H1 (cell line): ENCODE measurements at regions not wholly inside any gene's neighbourhood (a gene's known extent, or its start where the extent isn't known, plus 50 kb on each side); places are given as distances from the start of the nearest gene placed in this dataset.

Source experiments
- CTCF ChIA-PET: fragments of 300-600 bp; sonication (Branson Sonifier 250); formaldehyde crosslinking; loops from one replicate; lab custom pipeline; 2021; ENCODE audit not compliant: partially characterized antibody; lab: Charles Lee
- POLR2A ChIA-PET: fragments of 300-600 bp; sonication (Branson Sonifier 250); formaldehyde crosslinking; loops from one replicate; lab custom pipeline; 2021; ENCODE audit warnings: inconsistent platforms; ENCODE audit not compliant: partially characterized antibody; lab: Charles Lee
- DNase-seq, 2 experiments: peaks; one replicate each; pipeline versions ENCODE4 v3.0.0 to v3.0.0-alpha.2; 2010 to 2022; ENCODE audit warnings: low spot score in 2 of 2, low read depth in 1 of 2, mixed read lengths in 1 of 2
- FAIRE-seq: peaks from 2 replicates; lab custom pipeline; 2011; peaks lifted over from hg19 to GRCh38; lab: Jason Lieb, UNC
- H2AFZ ChIP-seq: 2 replicates; pipeline ENCODE4 v1.8.1; 2012; ENCODE audit warnings: low read length, inconsistent platforms
- H2AK5ac ChIP-seq: 2 replicates; pipeline ENCODE4 v1.6.1; 2013; ENCODE audit warnings: low read depth, low read length
- H2BK120ac ChIP-seq: replicated peaks from 2 replicates; pipeline ENCODE3; 2013; ENCODE audit warnings: low read depth, low read length, inconsistent platforms
- H2BK12ac ChIP-seq: 2 replicates; pipeline ENCODE4 v1.6.1; 2013; ENCODE audit warnings: low read depth, low read length
- H2BK15ac ChIP-seq: 2 replicates; pipeline ENCODE4 v1.6.1; 2013; ENCODE audit warnings: low read length
- H2BK20ac ChIP-seq: 2 replicates; pipeline ENCODE4 v1.6.1; 2013; ENCODE audit warnings: low read length
- H2BK5ac ChIP-seq: 2 replicates; pipeline ENCODE4 v1.6.1; 2013; ENCODE audit warnings: low read depth, low read length
- H3K14ac ChIP-seq: 2 replicates; pipeline ENCODE4 v1.6.1; 2013; ENCODE audit warnings: inconsistent platforms; ENCODE audit not compliant: insufficient read length
- H3K18ac ChIP-seq: 2 replicates; pipeline ENCODE4 v1.6.1; 2013; ENCODE audit warnings: low read length; ENCODE audit errors: extremely low read depth
- H3K23ac ChIP-seq: 2 replicates; pipeline ENCODE4 v1.6.1; 2013; ENCODE audit warnings: inconsistent platforms; ENCODE audit not compliant: insufficient read length
- H3K23me2 ChIP-seq: 2 replicates; pipeline ENCODE4 v1.6.1; 2013; ENCODE audit warnings: low read depth, low read length
- H3K27ac ChIP-seq: 2 replicates; pipeline ENCODE4 v1.6.1; 2011; ENCODE audit warnings: low read depth, low read length, inconsistent platforms
- H3K27me3 ChIP-seq, 4 experiments: replicated peaks in 1 of 4; 1 replicate in 1 of 4; 2 replicates in 3 of 4; pipeline versions ENCODE4 v1.6.1 to v1.8.1; 2011 to 2013; ENCODE audit warnings: low read length in 3 of 4, mild to moderate bottlenecking in 3 of 4, inconsistent platforms in 2 of 4, mixed read lengths in 2 of 4, moderate library complexity in 1 of 4; ENCODE audit not compliant: control insufficient read depth in 3 of 4, insufficient read depth in 3 of 4; ENCODE audit errors: extremely low read depth in 1 of 4
- H3K36me3 ChIP-seq, 4 experiments: 2 replicates each; pipeline versions ENCODE4 v1.6.1 to v1.8.1; 2011 to 2013; ENCODE audit warnings: mild to moderate bottlenecking in 4 of 4, low read length in 3 of 4, moderate library complexity in 2 of 4, control low read depth in 1 of 4, inconsistent platforms in 1 of 4; ENCODE audit not compliant: insufficient read depth in 4 of 4, control insufficient read depth in 2 of 4
- H3K4ac ChIP-seq: replicated peaks from 2 replicates; pipeline ENCODE3; 2013; ENCODE audit warnings: low read length, low read depth, mixed read lengths, inconsistent platforms; ENCODE audit not compliant: insufficient read length
- H3K4me1 ChIP-seq, 4 experiments: replicated peaks in 1 of 4; 1 replicate in 1 of 4; 2 replicates in 3 of 4; pipeline versions ENCODE4 v1.6.1 to v1.8.1; 2011 to 2013; ENCODE audit warnings: low read length in 3 of 4, inconsistent platforms in 2 of 4, mixed read lengths in 1 of 4; ENCODE audit not compliant: insufficient read depth in 4 of 4, control insufficient read depth in 3 of 4
- H3K4me2 ChIP-seq, 2 experiments: 2 replicates each; pipeline versions ENCODE4 v1.6.1 to v1.8.1; 2011 to 2013; ENCODE audit warnings: low read depth in 2 of 2, low read length in 2 of 2, control low read depth in 1 of 2, inconsistent platforms in 1 of 2, mild to moderate bottlenecking in 1 of 2; ENCODE audit not compliant: insufficient read depth in 1 of 2
- H3K4me3 ChIP-seq, 4 experiments: fragments of 200-600, 300-600 bp in 1 of 4; sonication (generic), shearing (Covaris generic), sonication (Bioruptor Twin) in 1 of 4; 2 replicates each; pipeline versions ENCODE4 v1.5.1 to v1.8.1; 2011 to 2016; ENCODE audit warnings: low read length in 4 of 4, low read depth in 3 of 4, control low read depth in 2 of 4, inconsistent platforms in 2 of 4, mild to moderate bottlenecking in 2 of 4, mixed read lengths in 1 of 4, moderate library complexity in 1 of 4; ENCODE audit not compliant: insufficient read depth in 2 of 4; ENCODE audit errors: extremely low read depth in 1 of 4
- H3K56ac ChIP-seq: replicated peaks from 2 replicates; pipeline ENCODE3; 2013; ENCODE audit warnings: low read depth, mild to moderate bottlenecking, mixed read lengths, low read length, inconsistent platforms; ENCODE audit not compliant: insufficient read length
- H3K79me1 ChIP-seq: 2 replicates; pipeline ENCODE4 v1.6.1; 2013; ENCODE audit warnings: low read depth, low read length, control low read depth
- H3K79me2 ChIP-seq, 2 experiments: 2 replicates each; pipeline versions ENCODE4 v1.6.1 to v1.8.1; 2012 to 2013; ENCODE audit warnings: low read length in 2 of 2, mild to moderate bottlenecking in 2 of 2, inconsistent platforms in 1 of 2; ENCODE audit not compliant: insufficient read depth in 2 of 2, control insufficient read depth in 1 of 2
- H3K9ac ChIP-seq, 4 experiments: replicated peaks in 1 of 4; 1 replicate in 1 of 4; 2 replicates in 3 of 4; pipeline versions ENCODE4 v1.6.1 to v1.8.1; 2011 to 2013; ENCODE audit warnings: low read depth in 3 of 4, low read length in 3 of 4, control low read depth in 2 of 4, mild to moderate bottlenecking in 2 of 4, moderate library complexity in 2 of 4, inconsistent platforms in 1 of 4; ENCODE audit errors: extremely low read depth in 1 of 4
- H3K9me3 ChIP-seq, 2 experiments: 2 replicates each; pipeline versions ENCODE4 v1.6.1 to v1.8.1; 2012 to 2013; ENCODE audit warnings: mild to moderate bottlenecking in 2 of 2, moderate library complexity in 2 of 2, control low read depth in 1 of 2, inconsistent platforms in 1 of 2, low read depth in 1 of 2, low read length in 1 of 2, mixed read lengths in 1 of 2; ENCODE audit not compliant: insufficient read depth in 2 of 2
- H4K20me1 ChIP-seq, 2 experiments: replicated peaks in 1 of 2; 2 replicates each; pipeline versions ENCODE3 to v1.8.1; 2011 to 2013; ENCODE audit warnings: inconsistent platforms in 2 of 2, low read length in 2 of 2, mild to moderate bottlenecking in 1 of 2; ENCODE audit not compliant: insufficient read depth in 2 of 2, control insufficient read depth in 1 of 2
- H4K5ac ChIP-seq: 2 replicates; pipeline ENCODE4 v1.6.1; 2013; ENCODE audit warnings: low read length, low read depth, mixed read lengths, inconsistent platforms; ENCODE audit not compliant: insufficient read length
- H4K8ac ChIP-seq: 2 replicates; pipeline ENCODE4 v1.8.0; 2013; ENCODE audit warnings: mild to moderate bottlenecking, moderate library complexity, low read length, inconsistent platforms; ENCODE audit not compliant: insufficient read depth; ENCODE audit errors: extremely low read depth
- H4K91ac ChIP-seq: replicated peaks from 2 replicates; pipeline ENCODE3; 2013; ENCODE audit warnings: low read length, mixed read lengths, inconsistent platforms; ENCODE audit not compliant: insufficient read length
- BACH1 ChIP-seq: IDR thresholded peaks from 2 replicates; pipeline ENCODE4 v1.6.1; 2012; ENCODE audit warnings: low read length, improper control_type of control experiment
- BCL11A ChIP-seq, 2 experiments: IDR thresholded peaks; one replicate each; pipeline ENCODE4 v1.6.1; 2011; ENCODE audit warnings: low read depth in 2 of 2, low read length in 2 of 2, mild to moderate bottlenecking in 2 of 2
- CBX5 ChIP-seq: fragments of 300-800, 300-1000 bp; sonication (generic); IDR thresholded peaks from 2 replicates; pipeline ENCODE4 v1.7.1; 2016; ENCODE audit warnings: antibody characterized with exemption, low read length, low read depth
- CBX8 ChIP-seq: fragments of 300-800, 300-1000 bp; sonication (generic); IDR thresholded peaks from 2 replicates; pipeline ENCODE4 v1.7.1; 2016; ENCODE audit warnings: low read depth, low read length, borderline replicate concordance
- CHD2 ChIP-seq: IDR thresholded peaks from 2 replicates; pipeline ENCODE4 v1.6.1; 2012; ENCODE audit warnings: low read length, improper control_type of control experiment
- EZH2 ChIP-seq: fragments of 200-600 bp; sonication (generic); IDR thresholded peaks from 2 replicates; pipeline ENCODE4 v1.7.1; 2012; ENCODE audit warnings: low read depth, mild to moderate bottlenecking, moderate library complexity, low read length, inconsistent platforms; ENCODE audit not compliant: severe bottlenecking
- HDAC6 ChIP-seq: IDR thresholded peaks from one replicate; pipeline ENCODE4 v1.7.1; 2012; ENCODE audit warnings: low read depth, mild to moderate bottlenecking, inconsistent platforms, low read length, moderate library complexity
- MAX ChIP-seq: IDR thresholded peaks from 2 replicates; pipeline ENCODE4 v1.6.1; 2012; ENCODE audit warnings: inconsistent platforms
- POU5F1 ChIP-seq: IDR thresholded peaks from 2 replicates; pipeline ENCODE4 v1.6.1; 2011; ENCODE audit warnings: low read depth, mild to moderate bottlenecking, low read length, moderate library complexity
- RXRA ChIP-seq: IDR thresholded peaks from 2 replicates; pipeline ENCODE4 v1.6.1; 2011; ENCODE audit warnings: low read depth, mild to moderate bottlenecking, low read length, moderate library complexity; ENCODE audit not compliant: insufficient read depth
- SIN3A ChIP-seq, 2 experiments: IDR thresholded peaks in 1 of 2; conservative IDR thresholded peaks in 1 of 2; 2 replicates each; pipeline ENCODE4 v1.6.1; 2011 to 2012; ENCODE audit warnings: low read length in 2 of 2, improper control_type of control experiment in 1 of 2, low read depth in 1 of 2, mild to moderate bottlenecking in 1 of 2
- SIRT6 ChIP-seq: IDR thresholded peaks from one replicate; pipeline ENCODE4 v1.7.1; 2012; ENCODE audit warnings: low read length, inconsistent platforms
- SP4 ChIP-seq: IDR thresholded peaks from 2 replicates; pipeline ENCODE4 v1.6.1; 2012; ENCODE audit warnings: low read length, inconsistent platforms
- SUZ12 ChIP-seq: fragments of 200-600 bp; sonication (generic); IDR thresholded peaks from 2 replicates; pipeline ENCODE4 v1.6.1; 2012; ENCODE audit warnings: mild to moderate bottlenecking, inconsistent platforms, low read length, moderate library complexity, mixed read lengths
- TAF1 ChIP-seq: IDR thresholded peaks from 2 replicates; pipeline ENCODE4 v1.6.1; 2011; ENCODE audit warnings: mild to moderate bottlenecking, low read depth, low read length
- TBP ChIP-seq: IDR thresholded peaks from 2 replicates; pipeline ENCODE4 v1.6.1; 2011; ENCODE audit warnings: low read depth, low read length, improper control_type of control experiment
- TEAD4 ChIP-seq: IDR thresholded peaks from 2 replicates; pipeline ENCODE4 v1.6.1; 2012; ENCODE audit warnings: low read depth, low read length, inconsistent platforms, mixed read lengths
- YY1 ChIP-seq: IDR thresholded peaks from 2 replicates; pipeline ENCODE4 v1.6.1; 2011; ENCODE audit warnings: low read depth, mild to moderate bottlenecking, low read length

GRCh38 chr5:118243068-118243467, 745.3 kb downstream of the DTWD2 start:
- Histone ChIP-seq H2AK5ac (no peak overlapping the region), H2AFZ (no peak overlapping the region), H4K5ac (no peak overlapping the region), H3K36me3 (no peaks in the 10 kb centered on the region), H3K9me3 (no peaks in the 10 kb centered on the region), H2BK12ac (no peak overlapping the region), H4K91ac (no peak overlapping the region), H2BK20ac (no peak overlapping the region), H3K4me3 (no peak overlapping the region), H3K23me2 (no peaks in the 10 kb centered on the region; the same call in 1 of the 2 replicates), H3K4me1 (no peaks in the 10 kb centered on the region), H3K56ac (no peak overlapping the region), H2BK15ac (no peak overlapping the region), H3K27me3 (no peaks in the 10 kb centered on the region), H3K9ac (no peak overlapping the region), H3K79me1 (no peaks in the 10 kb centered on the region), H3K14ac (no peak overlapping the region), H3K79me2 (no peaks in the 10 kb centered on the region), H3K18ac (no peak overlapping the region), H4K8ac (no peak overlapping the region), H4K20me1 (no peaks in the 10 kb centered on the region), H3K23ac (no peak overlapping the region), H2BK5ac (no peak overlapping the region), H2BK120ac (no peak overlapping the region), H3K27ac (no peak overlapping the region), H3K4ac (no peak overlapping the region), H3K4me2 (no peak overlapping the region)
- POLR2A ChIA-PET, result no interaction called here
- no peak for DNase-seq
- CTCF ChIA-PET, result no interaction called here
- no peak for FAIRE-seq
- TF ChIP-seq POU5F1, result no peak
- TF ChIP-seq SP4, result no peak
- TF ChIP-seq MAX, result no peak
- TF ChIP-seq SIN3A (conservative IDR thresholded peaks at IDR 0.05 in 1 of 2, IDR thresholded peaks at IDR 0.05 in 1 of 2; ENCODE audit: low read depth in 1 of 2, low read length in 2 of 2), result no peak
- TF ChIP-seq CBX5, result no peak
- TF ChIP-seq BACH1, result no peak
- no peak for TF ChIP-seq SIRT6
- TF ChIP-seq BCL11A (IDR thresholded peaks at IDR 0.05; ENCODE audit: low read depth in 2 of 2, low read length in 2 of 2), result no peak
- TF ChIP-seq YY1, result no peak
- TF ChIP-seq CBX8, result no peak
- TF ChIP-seq TAF1, result no peak
- TF ChIP-seq CHD2, result no peak
- TF ChIP-seq TBP, result no peak
- TF ChIP-seq TEAD4, result no peak
- TF ChIP-seq SUZ12, result no peak
- no peak for TF ChIP-seq RXRA
- TF ChIP-seq HDAC6, result no peak
- TF ChIP-seq EZH2, result no peak
